Astrocyte (in vitro differentiated cells and primary cell): ENCODE measurements at regions not wholly inside any gene's neighbourhood (a gene's known extent, or its start where the extent isn't known, plus 50 kb on each side); places are given as distances from the start of the nearest gene placed in this dataset.

Experiments used
- DNase-seq: peaks from one replicate; pipeline ENCODE4 v3.0.0-alpha.2; 2010; ENCODE audit warnings: low read depth
- FAIRE-seq: peaks from 2 replicates; lab custom pipeline; 2011; peaks lifted over from hg19 to GRCh38; lab: Jason Lieb, UNC
- H2AFZ ChIP-seq: 2 replicates; pipeline ENCODE4 v1.6.0; 2012; ENCODE audit warnings: low read depth, low read length, inconsistent platforms
- H3K27ac ChIP-seq: 2 replicates; pipeline ENCODE4 v1.5.1; 2011; ENCODE audit warnings: low read depth, low read length, inconsistent platforms
- H3K27me3 ChIP-seq: 2 replicates; pipeline ENCODE4 v1.6.0; 2011; ENCODE audit warnings: low read length, inconsistent platforms; ENCODE audit not compliant: insufficient read depth
- H3K36me3 ChIP-seq: 2 replicates; pipeline ENCODE4 v1.5.1; 2011; ENCODE audit warnings: low read length, inconsistent platforms; ENCODE audit not compliant: insufficient read depth
- H3K4me1 ChIP-seq: 2 replicates; pipeline ENCODE4 v1.5.1; 2011; ENCODE audit warnings: low read length, inconsistent platforms; ENCODE audit not compliant: insufficient read depth
- H3K4me2 ChIP-seq: 2 replicates; pipeline ENCODE4 v1.6.0; 2012; ENCODE audit warnings: low read length, inconsistent platforms
- H3K4me3 ChIP-seq: 2 replicates; pipeline ENCODE4 v1.5.1; 2011; ENCODE audit warnings: low read depth, mild to moderate bottlenecking, low read length, inconsistent platforms; ENCODE audit not compliant: insufficient read depth
- H3K79me2 ChIP-seq: 2 replicates; pipeline ENCODE4 v1.6.0; 2012; ENCODE audit warnings: mild to moderate bottlenecking, low read length, inconsistent platforms; ENCODE audit not compliant: insufficient read depth
- H3K9ac ChIP-seq: 2 replicates; pipeline ENCODE4 v1.6.0; 2012; ENCODE audit warnings: mild to moderate bottlenecking, low read length, inconsistent platforms
- H3K9me3 ChIP-seq: 2 replicates; pipeline ENCODE4 v1.5.1; 2012; ENCODE audit warnings: low read depth, mild to moderate bottlenecking, low read length, inconsistent platforms; ENCODE audit not compliant: insufficient read depth
- H4K20me1 ChIP-seq: 2 replicates; pipeline ENCODE4 v1.6.0; 2012; ENCODE audit warnings: low read length, inconsistent platforms; ENCODE audit not compliant: insufficient read depth
- H3K27ac Mint-ChIP-seq: one replicate; pipeline ENCODE4 v1.8.0; 2021; ENCODE audit warnings: mild to moderate bottlenecking, mixed read lengths; ENCODE audit not compliant: unreplicated experiment
- H3K27me3 Mint-ChIP-seq: one replicate; pipeline ENCODE4 v1.8.0; 2021; ENCODE audit warnings: low read depth, mixed read lengths; ENCODE audit not compliant: unreplicated experiment
- H3K36me3 Mint-ChIP-seq: one replicate; pipeline ENCODE4 v1.8.0; 2021; ENCODE audit warnings: low read depth, mixed read lengths; ENCODE audit not compliant: unreplicated experiment
- H3K4me1 Mint-ChIP-seq: one replicate; pipeline ENCODE4 v1.8.0; 2021; ENCODE audit warnings: low read depth, mixed read lengths; ENCODE audit not compliant: unreplicated experiment
- H3K4me3 Mint-ChIP-seq: one replicate; pipeline ENCODE4 v1.8.0; 2021; ENCODE audit warnings: mild to moderate bottlenecking, moderate library complexity, mixed read lengths; ENCODE audit not compliant: unreplicated experiment
- H3K9me3 Mint-ChIP-seq: one replicate; pipeline ENCODE4 v1.8.0; 2021; ENCODE audit warnings: mild to moderate bottlenecking, mixed read lengths; ENCODE audit not compliant: unreplicated experiment
- EZH2 ChIP-seq: IDR thresholded peaks from 2 replicates; pipeline ENCODE4 v1.6.1; 2012; ENCODE audit warnings: mild to moderate bottlenecking, low read length, inconsistent platforms; ENCODE audit not compliant: insufficient read depth
- TF ChIP-seq, protein P1 (sequence below): IDR thresholded peaks from 2 replicates; pipeline ENCODE4 v1.5.1; 2011; ENCODE audit warnings: low read depth, mild to moderate bottlenecking, inconsistent platforms, low read length, moderate library complexity; ENCODE audit not compliant: insufficient read depth

DNA sequence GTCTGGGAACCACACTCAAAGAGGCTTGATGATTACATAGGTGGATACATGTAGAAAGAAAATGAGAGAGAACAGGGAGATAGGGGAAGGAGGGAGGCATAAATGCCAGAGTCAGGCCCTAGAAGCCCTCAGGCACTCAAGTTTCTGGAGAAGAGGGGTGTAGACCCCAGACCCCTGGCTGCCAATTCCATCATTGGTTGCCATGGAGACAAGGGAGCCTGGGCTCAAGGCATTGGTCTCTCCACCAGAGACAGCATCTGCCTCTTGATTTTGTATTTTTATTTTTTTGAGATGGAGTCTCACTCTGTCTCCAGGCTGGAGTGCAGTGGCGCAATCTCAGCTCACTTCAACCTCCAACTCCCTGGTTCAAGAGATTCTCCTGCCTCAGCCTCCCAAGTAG, 114.3 kb upstream of the GRIK3 start:
- H3K4me3 ChIP-seq = no peak overlapping the region
- Mint-ChIP-seq H3K27ac (no peak overlapping the region), H3K36me3 (no peaks in the 10 kb centered on the region), H3K9me3 (peaks cover 1% of the 10 kb centered on the region), H3K4me1 (peaks cover 2% of the 10 kb centered on the region), H3K4me3 (no peak overlapping the region), H3K27me3 (peaks cover 56% of the 10 kb centered on the region)
- H3K4me2 ChIP-seq = no peak overlapping the region
- H3K27me3 ChIP-seq = no peaks in the 10 kb centered on the region
- H3K36me3 ChIP-seq = no peaks in the 10 kb centered on the region
- H3K4me1 ChIP-seq = no peaks in the 10 kb centered on the region
- no peak overlapping the region for H2AFZ ChIP-seq
- no peak for TF ChIP-seq EZH2
- TF ChIP-seq, protein P1, sequence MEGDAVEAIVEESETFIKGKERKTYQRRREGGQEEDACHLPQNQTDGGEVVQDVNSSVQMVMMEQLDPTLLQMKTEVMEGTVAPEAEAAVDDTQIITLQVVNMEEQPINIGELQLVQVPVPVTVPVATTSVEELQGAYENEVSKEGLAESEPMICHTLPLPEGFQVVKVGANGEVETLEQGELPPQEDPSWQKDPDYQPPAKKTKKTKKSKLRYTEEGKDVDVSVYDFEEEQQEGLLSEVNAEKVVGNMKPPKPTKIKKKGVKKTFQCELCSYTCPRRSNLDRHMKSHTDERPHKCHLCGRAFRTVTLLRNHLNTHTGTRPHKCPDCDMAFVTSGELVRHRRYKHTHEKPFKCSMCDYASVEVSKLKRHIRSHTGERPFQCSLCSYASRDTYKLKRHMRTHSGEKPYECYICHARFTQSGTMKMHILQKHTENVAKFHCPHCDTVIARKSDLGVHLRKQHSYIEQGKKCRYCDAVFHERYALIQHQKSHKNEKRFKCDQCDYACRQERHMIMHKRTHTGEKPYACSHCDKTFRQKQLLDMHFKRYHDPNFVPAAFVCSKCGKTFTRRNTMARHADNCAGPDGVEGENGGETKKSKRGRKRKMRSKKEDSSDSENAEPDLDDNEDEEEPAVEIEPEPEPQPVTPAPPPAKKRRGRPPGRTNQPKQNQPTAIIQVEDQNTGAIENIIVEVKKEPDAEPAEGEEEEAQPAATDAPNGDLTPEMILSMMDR = no peak
- no peak for FAIRE-seq
- no peaks in the 10 kb centered on the region for H3K9me3 ChIP-seq
- H4K20me1 ChIP-seq = no peaks in the 10 kb centered on the region
- H3K79me2 ChIP-seq = no peaks in the 10 kb centered on the region
- H3K27ac ChIP-seq = no peak overlapping the region
- no peak overlapping the region for H3K9ac ChIP-seq
- DNase-seq = no peak

- Histone ChIP-seq H3K79me2 (no peaks in the 10 kb centered on the region), H3K27ac (no peak overlapping the region), H3K36me3 (no peaks in the 10 kb centered on the region), H3K4me2 (no peak overlapping the region), H3K9me3 (no peaks in the 10 kb centered on the region), H4K20me1 (no peaks in the 10 kb centered on the region), H3K27me3 (no peaks in the 10 kb centered on the region), H3K9ac (no peak overlapping the region), H2AFZ (no peak overlapping the region), H3K4me3 (no peak overlapping the region), H3K4me1 (no peaks in the 10 kb centered on the region)
- TF ChIP-seq EZH2 = no peak
- TF ChIP-seq, protein P1 = no peak
- no peak for DNase-seq
- FAIRE-seq = no peak
- Mint-ChIP-seq H3K4me1 (peaks cover 2% of the 10 kb centered on the region), H3K9me3 (peaks cover 3% of the 10 kb centered on the region), H3K4me3 (no peak overlapping the region), H3K36me3 (no peaks in the 10 kb centered on the region), H3K27ac (no peak overlapping the region), H3K27me3 (peaks cover 56% of the 10 kb centered on the region)
These were observed 115.0 kb upstream of the GRIK3 start for GRCh38 chr1:37149296-37149695.

DNA sequence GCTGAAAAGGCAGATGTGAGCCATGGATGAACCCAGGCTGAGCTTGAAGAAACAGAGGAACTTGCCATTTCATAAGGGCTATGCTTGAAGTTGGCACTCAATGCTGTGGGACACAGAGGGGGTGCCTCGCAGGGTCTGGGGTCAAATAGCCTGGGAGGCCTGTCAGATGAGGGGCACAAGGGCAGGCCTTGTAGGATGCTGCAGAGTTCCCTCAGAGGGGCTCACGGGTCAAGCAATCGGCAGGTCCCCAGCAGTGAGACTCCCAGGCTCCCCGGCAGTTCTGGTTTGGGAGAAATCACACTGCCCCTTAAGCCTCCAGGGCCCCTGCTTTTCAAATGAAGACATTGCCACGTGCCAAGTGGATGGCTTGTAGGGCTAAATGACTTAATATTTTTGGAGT, 116.7 kb upstream of the GRIK3 start:
- Mint-ChIP-seq H3K4me3 (no peak overlapping the region), H3K27me3 (peaks cover 55% of the 10 kb centered on the region), H3K9me3 (peaks cover 3% of the 10 kb centered on the region), H3K4me1 (peaks cover 2% of the 10 kb centered on the region), H3K36me3 (no peaks in the 10 kb centered on the region), H3K27ac (no peak overlapping the region)
- no peak for FAIRE-seq
- no peaks in the 10 kb centered on the region for H4K20me1 ChIP-seq
- H3K27ac ChIP-seq = no peak overlapping the region
- no peak overlapping the region for H3K4me3 ChIP-seq
- H3K4me1 ChIP-seq = no peaks in the 10 kb centered on the region
- no peak overlapping the region for H2AFZ ChIP-seq
- H3K9me3 ChIP-seq = no peaks in the 10 kb centered on the region
- no peaks in the 10 kb centered on the region for H3K36me3 ChIP-seq
- no peak overlapping the region for H3K4me2 ChIP-seq
- H3K79me2 ChIP-seq = no peaks in the 10 kb centered on the region
- no peak for DNase-seq
- H3K27me3 ChIP-seq = no peaks in the 10 kb centered on the region
- no peak overlapping the region for H3K9ac ChIP-seq
- TF ChIP-seq, protein P1 = no peak
- TF ChIP-seq EZH2 = no peak
